Superior temporal gyrus (tissue), 1 donor: ENCODE measurements at regions not wholly inside any gene's neighbourhood (a gene's known extent, or its start where the extent isn't known, plus 50 kb on each side); places are given as distances from the start of the nearest gene placed in this dataset.

Experiments
- DNase-seq: peaks from one replicate; pipeline ENCODE4 v3.0.0-alpha.2; 2016; ENCODE audit errors: extremely low spot score

DNA sequence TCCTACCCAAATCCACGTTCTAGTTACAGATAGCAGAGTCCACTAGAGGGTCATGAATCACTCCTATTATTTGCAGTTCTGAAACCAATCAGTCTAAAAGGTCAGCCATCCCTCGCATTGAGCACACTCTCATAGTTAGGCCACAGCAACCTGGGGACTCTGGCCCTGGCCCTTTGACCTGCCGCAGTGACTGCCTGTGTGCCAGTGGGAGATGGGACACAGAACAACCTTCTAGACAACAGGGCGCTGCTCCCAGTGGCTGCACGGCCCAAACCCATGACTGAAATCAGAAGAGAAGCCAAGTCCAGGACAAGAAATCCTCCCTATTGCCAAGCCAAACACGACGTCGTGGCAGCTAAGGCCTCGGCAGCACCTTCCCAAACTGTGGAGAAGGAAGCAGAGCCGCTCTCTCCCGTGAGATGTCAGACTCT, 158.5 kb downstream of the HERPUD2 start:
- no peak for DNase-seq

DNA sequence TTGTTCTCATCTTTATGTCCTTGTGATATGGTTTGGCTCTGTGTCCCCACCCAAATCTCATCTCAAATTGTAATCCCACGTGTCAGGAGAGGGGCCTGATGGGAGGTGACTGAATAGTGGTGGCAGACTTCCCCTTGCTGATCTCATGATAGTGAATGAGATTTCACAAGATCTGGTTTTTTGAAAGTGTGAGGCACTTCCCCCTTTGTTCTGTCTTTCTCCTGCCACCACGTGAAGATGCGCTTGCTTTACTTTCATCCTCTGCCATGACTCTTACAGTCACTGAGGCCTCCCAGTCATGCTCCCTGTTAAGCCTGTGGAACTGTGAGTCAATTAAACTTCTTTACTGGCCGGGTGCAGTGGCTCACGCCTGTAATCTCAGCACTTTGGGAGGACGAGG, 161.0 kb downstream of the HERPUD2 start:
- no peak for DNase-seq

DNA sequence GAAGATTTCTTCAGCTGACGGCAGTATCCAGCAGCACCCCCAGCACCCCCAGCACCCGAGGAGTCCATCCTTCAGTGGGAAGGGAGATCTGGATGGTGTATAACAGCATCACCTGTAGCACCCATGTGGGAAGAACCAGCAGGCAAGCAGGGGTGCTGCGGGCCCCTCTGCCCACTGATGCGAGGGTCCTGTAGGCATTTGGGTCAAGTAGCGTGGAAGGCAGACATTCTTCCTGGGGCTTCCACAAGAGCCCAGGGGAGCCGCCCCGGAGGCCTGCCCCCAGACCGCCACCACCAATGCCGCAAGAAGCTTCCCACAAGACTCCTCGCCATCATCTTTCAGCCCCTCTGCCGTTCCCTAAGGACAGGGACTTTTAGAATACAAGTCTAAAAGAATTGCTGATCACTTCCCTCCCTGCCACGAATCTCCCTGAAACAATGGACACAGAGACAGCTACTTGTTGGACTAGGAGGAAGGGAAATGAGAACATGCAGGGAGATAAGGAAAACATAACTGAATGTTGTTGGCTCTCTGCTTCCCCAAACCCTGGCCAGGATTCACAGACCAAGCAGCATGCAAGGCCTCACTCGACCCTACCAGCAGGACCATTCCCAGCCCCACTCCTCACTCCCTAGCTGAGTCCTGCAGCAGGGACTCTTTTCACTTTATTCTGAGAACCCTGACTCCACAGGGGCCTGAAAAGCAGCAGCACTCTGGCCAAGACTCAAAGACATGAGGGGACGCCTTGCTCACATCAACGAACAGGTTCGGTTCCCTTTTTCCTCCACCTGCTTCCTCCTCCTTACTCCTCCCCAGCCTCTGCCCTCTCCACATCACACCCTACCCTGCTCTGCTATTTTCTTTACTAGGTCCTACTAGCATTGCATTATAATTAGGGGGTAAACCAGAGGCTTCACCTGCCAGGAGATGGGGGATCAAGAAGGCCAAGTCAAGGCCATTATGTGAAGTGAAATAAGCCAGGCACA, 164.5 kb downstream of the HERPUD2 start:
- DNase-seq: no peak

DNA sequence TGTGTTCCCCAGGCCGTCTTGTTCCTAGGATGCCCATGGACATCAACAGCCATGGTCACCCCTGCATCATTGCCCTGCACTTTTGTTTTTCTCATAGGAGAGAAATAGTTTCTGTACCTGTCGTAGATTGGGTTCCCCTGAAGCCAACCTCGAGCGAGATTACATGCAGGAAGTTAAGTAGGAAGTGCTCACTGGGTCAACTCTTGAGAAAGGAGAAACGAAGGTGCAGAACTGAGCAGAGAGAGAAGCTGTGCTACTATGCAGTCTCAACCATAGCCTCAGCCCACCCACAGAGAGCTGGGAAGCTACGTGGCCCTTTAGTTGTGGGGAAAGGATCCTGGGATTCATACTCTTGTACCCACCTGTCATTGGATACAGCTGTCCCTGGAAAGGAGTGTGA, 165.2 kb downstream of the HERPUD2 start:
- DNase-seq: no peak

DNA sequence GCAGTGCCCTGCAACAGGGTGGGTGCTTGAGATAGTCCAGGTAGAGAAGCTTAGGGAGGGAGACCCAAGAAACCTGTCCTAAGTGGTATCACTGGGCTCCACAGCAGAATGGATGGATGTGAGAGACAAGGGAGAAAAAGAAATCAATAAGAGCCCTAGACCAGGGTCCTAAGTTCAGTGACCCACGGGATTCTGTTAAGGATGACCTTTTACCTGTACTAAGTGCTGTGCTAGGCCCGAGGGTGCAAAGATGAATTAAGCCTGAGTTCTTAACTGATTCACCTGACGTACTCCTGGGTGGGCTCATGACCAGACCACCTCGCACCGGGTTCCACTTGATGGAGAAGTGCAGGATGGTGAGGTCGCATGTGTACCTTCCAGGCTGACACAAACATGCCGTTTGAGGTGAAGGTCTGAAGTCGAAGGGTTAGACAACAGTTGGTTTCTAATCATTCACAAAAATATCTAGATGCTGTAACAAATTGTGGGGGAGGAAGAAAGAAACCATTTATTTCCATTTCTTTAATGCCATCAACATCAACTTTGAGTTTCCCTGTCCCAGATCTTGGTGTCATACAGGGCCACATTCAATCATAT, 166.5 kb downstream of the HERPUD2 start:
- DNase-seq: no peak

DNA sequence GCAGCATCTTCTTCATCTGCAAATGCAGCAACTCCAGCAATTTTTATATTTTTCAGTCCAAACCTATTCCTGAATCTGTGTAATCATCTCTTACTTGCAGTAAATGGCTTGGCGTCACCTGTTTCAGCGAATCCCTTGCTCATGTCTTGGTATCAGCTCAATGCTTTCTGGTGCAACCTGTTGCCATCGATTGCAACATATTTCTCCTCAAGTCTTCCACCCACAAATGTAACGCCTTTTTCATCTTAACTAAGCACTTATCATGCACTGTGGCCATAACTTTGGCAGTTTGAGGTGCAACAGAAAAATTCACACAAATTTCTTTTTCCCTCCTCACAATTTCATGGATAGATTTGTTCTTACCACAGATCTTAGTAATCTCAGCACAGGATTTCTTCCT, 168.3 kb downstream of the HERPUD2 start:
- DNase-seq: no peak

DNA sequence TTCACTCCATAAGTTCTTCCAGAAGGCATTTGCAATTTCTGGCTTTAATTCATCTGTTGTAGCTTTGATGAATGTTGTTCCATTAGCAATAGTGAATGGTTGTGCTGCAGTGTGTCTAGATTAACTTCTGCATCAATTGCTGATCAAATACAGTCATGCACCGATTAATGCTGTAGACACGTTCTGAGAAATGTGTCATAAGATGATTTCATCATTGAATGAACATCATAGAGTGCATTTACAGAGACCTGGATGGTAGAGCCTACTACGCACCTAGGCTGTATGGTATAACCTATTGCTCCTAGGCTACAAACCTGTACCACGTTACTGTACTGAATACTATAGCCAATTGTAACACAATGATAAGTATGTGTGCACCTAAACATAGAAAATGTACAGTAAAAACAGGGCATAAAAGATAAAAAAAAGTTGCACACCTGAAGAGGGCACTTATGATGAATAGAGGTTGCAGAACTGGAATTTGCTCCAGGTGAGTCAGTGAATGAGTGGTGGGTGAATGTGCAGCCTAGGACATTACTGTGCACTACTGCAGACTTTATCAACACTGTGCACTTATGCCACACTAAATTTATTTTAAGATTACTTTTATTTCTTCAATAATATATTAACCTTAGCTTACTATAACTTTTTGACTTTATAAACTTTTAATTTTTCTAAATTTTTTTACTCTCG, 170.7 kb downstream of the HERPUD2 start:
- no peak for DNase-seq

DNA sequence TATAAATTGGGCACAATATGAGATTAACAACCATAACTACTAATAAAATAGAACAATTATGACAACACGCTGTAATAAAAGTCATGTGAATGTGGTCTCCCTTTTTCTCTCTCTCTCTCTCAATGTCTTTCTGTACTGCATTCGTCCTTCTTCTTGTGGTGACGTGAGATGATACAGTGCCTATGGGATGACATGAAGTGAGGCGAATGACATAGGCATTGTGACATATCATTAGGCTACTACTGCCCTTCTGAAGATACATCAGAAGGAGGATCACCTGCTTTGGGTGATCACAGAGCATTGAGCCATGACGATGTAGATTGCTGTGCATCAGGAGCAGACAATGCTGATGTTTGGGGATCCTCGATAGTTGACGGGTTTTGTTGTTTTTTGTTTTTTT, 171.6 kb downstream of the HERPUD2 start:
- no peak for DNase-seq

DNA sequence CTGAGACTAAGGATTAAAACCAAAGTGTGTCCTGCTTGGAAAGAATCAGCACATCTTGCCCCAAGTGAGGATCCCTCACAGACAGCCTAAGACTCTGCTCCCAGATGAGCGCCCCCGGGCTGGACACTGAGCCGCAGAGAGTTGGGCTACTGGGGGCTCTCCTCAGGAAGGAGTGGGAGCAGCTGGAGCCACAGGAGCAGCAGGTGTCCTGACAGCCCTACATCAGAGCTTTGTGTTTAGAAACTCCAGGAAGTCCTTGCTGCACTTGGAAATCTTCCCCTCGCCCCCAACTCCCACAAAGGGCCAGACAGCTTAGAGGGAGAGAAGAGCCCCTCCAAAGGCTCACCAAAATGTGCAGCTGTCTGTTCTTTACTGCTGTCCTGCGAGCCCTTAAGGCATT, 172.2 kb downstream of the HERPUD2 start:
- DNase-seq: no peak

DNA sequence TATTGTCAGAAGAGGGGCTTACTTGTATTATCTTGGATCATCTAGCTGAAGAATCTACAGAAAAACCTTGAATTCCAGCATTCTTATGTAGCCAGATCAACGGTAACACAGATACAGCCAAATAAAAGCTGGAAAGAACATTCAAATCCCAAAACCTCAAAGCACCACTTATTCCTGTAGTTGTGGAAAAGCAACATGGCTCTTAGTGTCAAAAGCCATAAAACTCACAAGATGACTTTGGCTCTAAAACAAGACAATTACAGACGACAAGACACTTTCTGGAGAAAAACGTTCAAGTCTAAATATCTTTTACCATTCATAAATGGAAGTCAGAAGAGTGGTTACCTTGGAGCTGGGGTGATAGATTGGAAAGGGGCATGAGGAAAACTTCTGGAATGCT, 173.0 kb downstream of the HERPUD2 start:
- no peak for DNase-seq

DNA sequence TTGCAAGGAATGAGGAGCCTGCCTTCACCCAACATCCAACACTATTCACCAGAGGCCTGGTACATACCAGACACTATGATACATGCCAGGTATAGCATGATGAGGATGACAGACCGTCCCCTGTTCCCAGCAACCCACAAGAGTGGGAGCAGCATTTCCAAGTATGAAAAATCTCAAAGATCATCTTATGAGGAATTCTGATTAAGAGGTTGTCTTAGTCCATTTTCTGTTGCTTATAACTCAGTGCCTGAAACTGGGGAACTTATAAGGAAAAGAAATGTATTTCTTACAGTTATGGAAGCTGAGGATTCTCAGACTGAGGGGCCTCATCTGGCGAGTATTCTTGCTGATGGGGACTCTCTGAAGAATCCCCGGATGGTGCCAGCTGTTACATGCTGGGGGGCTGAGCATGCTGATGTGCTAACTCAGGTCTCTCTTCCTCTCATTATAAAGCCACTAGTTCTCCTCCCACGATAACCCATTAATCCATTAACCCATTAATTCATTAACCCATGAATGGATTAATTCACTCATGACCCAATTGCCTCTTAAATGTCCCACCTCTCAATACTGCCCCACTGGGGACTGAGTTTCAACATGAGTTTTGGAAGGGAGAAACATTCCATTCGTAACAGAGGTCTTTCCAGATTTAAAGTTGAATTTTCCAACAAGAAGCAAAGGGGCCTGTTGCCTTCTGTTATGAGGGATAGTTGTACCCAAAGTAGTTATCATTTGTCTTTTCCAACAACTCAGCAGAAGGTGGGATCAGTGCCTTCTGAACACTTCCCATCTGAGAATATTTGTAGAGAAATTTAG, 173.9 kb downstream of the HERPUD2 start:
- no peak for DNase-seq

DNA sequence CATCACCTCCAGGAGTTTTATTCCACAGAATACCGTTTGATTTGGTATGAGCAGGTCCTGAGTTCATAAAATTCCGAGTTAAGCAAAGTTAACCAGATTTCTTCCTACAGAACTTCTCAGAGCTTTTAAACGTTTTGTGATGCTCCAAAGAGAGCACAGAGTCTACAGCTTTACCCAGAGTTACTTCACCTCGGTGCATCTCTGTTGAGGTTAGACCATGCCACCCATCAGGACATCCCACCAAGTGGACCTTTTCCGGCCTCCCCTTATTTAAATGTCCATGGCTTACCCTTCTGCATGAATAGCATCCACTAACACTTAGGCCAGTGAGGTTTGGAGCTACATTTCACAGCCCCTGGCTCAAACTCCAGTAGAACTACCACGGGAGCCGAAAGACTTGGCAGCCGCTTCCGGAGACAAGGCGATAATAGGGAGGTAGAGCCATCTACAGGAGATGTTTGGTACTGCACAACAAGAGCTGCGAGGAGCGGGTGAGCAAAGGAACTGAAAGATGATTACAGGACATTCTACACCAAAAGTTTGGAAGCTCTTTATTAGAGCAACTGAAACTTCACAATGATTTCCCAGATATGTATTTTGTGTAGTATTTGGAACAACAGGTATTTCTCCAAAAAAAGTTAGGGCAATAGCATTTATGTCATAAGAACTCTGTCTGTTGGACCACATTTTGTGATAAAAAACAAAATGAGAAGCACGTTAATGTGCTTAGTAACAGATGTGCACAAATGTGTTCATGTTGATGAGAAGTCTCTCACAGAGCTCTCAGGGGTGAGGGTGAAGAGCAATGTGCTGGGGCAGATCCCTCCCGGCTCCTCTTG, 174.7 kb downstream of the HERPUD2 start:
- DNase-seq: peak; percentile 77

DNA sequence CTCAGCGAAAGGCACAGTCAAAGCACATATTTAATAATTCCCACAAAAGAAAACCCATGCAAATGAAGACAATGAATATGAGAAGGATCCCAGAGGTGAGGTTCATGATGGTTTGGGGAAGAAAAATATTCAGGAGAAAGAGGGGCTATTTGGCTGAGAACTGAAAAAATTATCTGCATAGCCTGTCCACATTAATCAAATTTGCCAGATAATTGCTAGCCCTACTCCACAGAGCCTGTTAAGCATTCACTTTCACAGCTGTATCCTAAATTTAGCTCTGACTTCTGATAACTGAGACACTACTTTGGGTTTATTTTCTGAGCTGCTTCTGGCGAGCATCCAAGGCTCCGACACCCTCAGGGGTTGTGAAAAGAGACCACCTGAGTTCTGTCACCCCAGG, 176.2 kb downstream of the HERPUD2 start:
- no peak for DNase-seq

DNA sequence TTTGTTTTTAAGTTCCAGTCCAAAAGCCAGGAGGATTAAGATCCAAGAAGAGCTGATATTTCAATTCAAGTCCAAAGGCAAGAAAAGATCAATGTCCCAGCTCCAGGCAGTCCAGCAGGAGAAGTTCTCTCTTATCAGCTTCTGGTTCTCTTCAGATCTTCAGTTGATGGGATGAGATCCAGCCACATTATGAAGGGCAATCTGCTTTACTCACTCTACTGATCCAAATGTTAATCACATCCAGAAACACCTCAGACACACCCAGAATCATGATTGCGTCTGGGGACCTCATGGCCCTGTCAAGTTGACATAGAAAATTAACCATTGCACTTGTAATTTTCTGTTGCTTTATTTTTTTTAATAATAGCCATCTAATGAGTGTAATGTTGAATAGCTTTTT, 178.4 kb downstream of the HERPUD2 start:
- DNase-seq: no peak

DNA sequence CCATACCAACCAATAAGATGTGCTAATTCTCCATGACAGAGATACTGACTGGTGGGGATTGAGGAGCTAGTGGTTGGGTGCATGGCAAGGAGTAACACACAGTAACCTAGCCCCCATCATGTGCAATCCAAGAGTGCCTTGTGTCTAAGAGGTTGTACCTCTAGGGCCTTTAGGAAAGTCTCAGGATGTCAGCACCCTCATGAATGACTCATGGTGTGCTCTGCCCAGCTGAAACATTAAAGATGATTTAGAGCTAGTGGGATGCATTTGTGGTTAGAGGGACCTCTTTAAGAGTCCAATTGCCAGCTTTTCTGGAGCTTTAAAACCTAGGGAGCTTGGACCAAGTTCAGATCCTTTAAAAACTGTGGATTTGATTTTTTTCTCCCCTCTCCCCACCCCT, 181.1 kb downstream of the HERPUD2 start:
- no peak for DNase-seq

DNA sequence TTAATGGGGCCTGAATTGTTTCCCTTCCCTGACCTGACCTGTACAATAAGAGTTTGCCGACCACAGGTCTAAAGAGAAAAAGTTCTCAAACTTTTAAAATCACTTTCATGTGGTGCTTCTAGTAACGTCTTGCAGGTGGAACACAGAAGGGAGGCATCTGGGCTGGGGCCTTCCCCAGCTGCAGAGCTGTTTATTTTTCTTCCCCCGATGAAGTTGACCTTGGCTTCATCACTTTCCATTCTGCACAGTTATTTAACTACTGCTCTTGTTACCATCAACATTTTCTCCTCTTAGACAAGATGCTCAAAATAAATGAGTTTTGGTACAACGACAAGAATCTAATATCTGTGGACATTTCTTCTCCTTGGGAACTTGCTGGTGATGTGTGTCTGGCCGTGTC, 181.7 kb downstream of the HERPUD2 start:
- no peak for DNase-seq

DNA sequence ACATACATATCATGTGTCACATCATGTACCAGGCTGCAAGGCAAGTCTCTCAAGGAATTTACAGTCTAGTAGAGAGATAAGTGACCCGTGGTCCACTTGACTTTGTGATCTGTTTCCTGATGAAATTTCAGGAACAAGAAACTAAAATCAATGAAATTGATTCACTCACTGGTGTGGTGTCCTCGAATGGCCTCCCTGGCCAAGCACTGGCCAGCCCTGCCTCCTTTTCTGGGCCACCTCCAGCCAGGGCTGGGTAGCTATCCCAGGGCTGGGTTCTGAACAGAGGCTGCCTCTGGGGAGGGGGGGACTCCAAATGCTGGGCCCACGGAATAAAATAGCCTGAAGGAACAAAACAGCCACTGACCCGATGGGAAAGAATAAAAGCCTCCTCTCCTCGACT, 182.2 kb downstream of the HERPUD2 start:
- no peak for DNase-seq

DNA sequence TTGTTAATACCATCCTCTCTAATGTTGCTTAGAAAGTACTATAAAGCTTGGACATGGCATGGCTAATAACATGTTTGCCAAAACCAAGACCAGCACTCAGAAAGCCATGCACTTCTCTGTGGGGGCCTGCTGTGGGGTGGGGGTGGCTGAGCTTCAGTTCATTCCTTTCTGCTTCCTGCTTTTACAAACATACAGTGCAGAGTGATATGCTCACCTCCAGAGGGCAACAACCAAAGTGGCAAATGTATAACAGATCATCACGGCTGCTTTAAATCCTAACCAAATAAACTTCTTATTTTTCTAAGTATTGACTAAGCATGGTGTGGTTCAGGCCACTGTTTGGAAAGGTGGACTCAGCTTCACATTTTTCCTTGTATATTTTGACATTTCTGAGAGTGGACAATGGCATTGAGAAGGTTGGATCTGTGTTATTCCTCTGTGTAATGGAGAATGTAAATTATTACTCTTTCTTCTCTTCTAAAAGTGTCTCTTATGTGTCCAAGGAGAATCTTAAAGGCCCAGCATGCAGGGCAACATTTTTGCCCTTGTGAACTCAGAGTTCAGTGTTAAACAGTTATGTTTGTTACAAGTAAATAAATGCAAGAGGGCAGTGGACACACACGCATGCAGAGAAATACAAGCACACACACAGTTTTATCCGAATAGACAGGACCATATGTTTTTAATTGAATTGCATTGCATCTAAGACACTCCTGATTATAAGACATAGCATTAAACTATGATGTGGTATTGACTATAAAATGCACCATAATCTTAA, 186.1 kb downstream of the HERPUD2 start:
- no peak for DNase-seq

DNA sequence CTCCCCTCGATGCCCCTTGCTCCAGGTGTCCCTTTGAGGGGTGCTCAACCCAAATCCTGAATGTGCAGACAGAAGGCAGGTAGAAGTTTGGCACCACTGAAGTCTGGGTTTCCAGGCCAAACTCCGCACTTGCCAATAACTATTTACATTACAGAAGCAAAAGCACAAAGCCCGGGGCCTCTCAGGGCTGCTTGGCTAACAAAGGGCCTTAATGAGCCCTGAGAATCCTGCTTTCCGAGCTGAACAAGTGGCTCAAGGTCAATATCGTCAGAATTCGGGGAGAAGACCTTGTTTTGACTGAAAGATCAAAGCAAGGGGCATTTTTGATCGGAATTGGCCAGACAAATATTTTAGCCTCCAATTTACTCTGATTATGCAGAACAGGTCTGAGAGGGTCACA, 189.9 kb downstream of the HERPUD2 start:
- no peak for DNase-seq

DNA sequence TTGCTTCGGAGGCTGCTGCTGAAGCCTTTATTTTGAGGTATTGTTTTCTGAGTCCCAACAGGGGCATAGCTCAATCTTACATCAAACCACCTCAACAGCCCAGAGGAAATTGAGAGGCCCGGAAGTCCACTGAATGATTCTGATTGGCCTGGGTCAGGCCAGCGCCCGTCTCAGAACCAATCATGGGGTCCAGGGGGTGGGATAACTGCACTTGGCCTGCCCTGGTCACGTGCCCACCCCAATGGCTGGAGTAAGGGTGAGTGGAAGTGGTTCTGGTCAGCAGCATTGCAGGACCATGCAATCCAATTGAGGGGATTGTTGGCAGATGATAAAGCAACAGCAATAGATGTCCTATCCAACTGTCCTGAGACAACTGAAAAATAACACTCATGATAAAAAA, 190.6 kb downstream of the HERPUD2 start:
- DNase-seq: no peak
